HepG2 (cell line): ENCODE measurements at regions not wholly inside any gene's neighbourhood (a gene's known extent, or its start where the extent isn't known, plus 50 kb on each side); places are given as distances from the start of the nearest gene placed in this dataset.

Experiments used
- ATAC-seq: fragments of 200-7000 bp; cut with Tn5 transposase; 3 replicates; pipeline ENCODE4 v1.9.1; 2020; ENCODE audit warnings: mild to moderate bottlenecking, moderate library complexity
- BruUV-seq: library from RNA; stranded (reverse); fragments of 400-500 nt; replicated peaks from 2 replicates; lab custom pipeline; 2021; lab: Mats Ljungman, UMichigan
- CTCF ChIA-PET: fragments of 300-600 bp; formaldehyde crosslinking; extraction: SDS; loops from one replicate; lab custom pipeline; 2021; ENCODE audit warnings: low total read pairs, inconsistent platforms, low intra/inter-chr PET ratio; lab: Yijun Ruan, JAX
- POLR2A ChIA-PET: fragments of 350-600 bp; sonication (Branson Sonifier 250); formaldehyde crosslinking; loops from one replicate; lab custom pipeline; 2020; ENCODE audit warnings: antibody characterized with exemption, inconsistent platforms; lab: Yijun Ruan, JAX
- DNase-seq: peaks from one replicate; pipeline ENCODE4 v3.0.0-alpha.2; 2015; ENCODE audit warnings: low spot score
- FAIRE-seq: peaks from 3 replicates; lab custom pipeline; 2011; peaks lifted over from hg19 to GRCh38; lab: Jason Lieb, UNC
- H2AFZ ChIP-seq: one replicate; pipeline ENCODE4 v1.6.1; 2011; ENCODE audit warnings: low read length, inconsistent platforms
- H3K27ac ChIP-seq: fragments of 300-600 bp; 3 replicates; pipeline ENCODE4 v1.8.0; 2011; ENCODE audit warnings: mixed run types, mild to moderate bottlenecking, mixed read lengths, low read length, inconsistent platforms; ENCODE audit not compliant: insufficient read depth; ENCODE audit errors: extremely low read length
- H3K27me3 ChIP-seq, 2 experiments: fragments of 200-600 bp in 1 of 2; 2 replicates in 1 of 2; 3 replicates in 1 of 2; pipeline versions ENCODE4 v1.6.0 to v1.8.0; 2011; ENCODE audit warnings: low read length in 2 of 2, mild to moderate bottlenecking in 2 of 2, moderate library complexity in 2 of 2, inconsistent platforms in 1 of 2; ENCODE audit not compliant: insufficient read depth in 2 of 2, control insufficient read depth in 1 of 2
- H3K36me3 ChIP-seq, 2 experiments: fragments of 200-600 bp in 1 of 2; replicated peaks in 1 of 2; 2 replicates in 1 of 2; 3 replicates in 1 of 2; pipeline versions ENCODE4 v1.5.1 to v1.8.0; 2011; ENCODE audit warnings: low read length in 2 of 2, inconsistent platforms in 1 of 2; ENCODE audit not compliant: insufficient read depth in 2 of 2, control insufficient read depth in 1 of 2
- H3K4me1 ChIP-seq: 2 replicates; pipeline ENCODE4 v1.5.1; 2012; ENCODE audit warnings: low read length, inconsistent platforms; ENCODE audit not compliant: insufficient read depth
- H3K4me2 ChIP-seq: 2 replicates; pipeline ENCODE4 v1.6.0; 2011; ENCODE audit warnings: low read depth, low read length, inconsistent platforms
- H3K4me3 ChIP-seq, 3 experiments: fragments of 200-600 bp in 1 of 3; sonication (generic), shearing (Covaris generic) in 1 of 3; replicated peaks in 1 of 3; 2 replicates each; pipeline ENCODE4 v1.5.1; 2011 to 2016; ENCODE audit warnings: low read length in 3 of 3, inconsistent platforms in 2 of 3, low read depth in 2 of 3, mild to moderate bottlenecking in 2 of 3, control low read depth in 1 of 3, mixed read lengths in 1 of 3; ENCODE audit not compliant: insufficient read depth in 1 of 3
- H3K79me2 ChIP-seq: one replicate; pipeline ENCODE4 v1.6.1; 2011; ENCODE audit warnings: low read length, inconsistent platforms; ENCODE audit not compliant: insufficient read depth
- H3K9ac ChIP-seq: 2 replicates; pipeline ENCODE4 v1.6.0; 2011; ENCODE audit warnings: mild to moderate bottlenecking, low read depth, low read length, inconsistent platforms; ENCODE audit not compliant: insufficient read depth
- H3K9me3 ChIP-seq: 2 replicates; pipeline ENCODE4 v1.5.1; 2012; ENCODE audit warnings: mild to moderate bottlenecking, low read length
- H4K20me1 ChIP-seq: 2 replicates; pipeline ENCODE4 v1.6.0; 2011; ENCODE audit warnings: inconsistent platforms, mild to moderate bottlenecking, low read length, moderate library complexity; ENCODE audit not compliant: insufficient read depth
- CENPX ChIP-seq: sonication (generic); formaldehyde crosslinking; IDR thresholded peaks from 2 replicates; pipeline ENCODE4 v1.9.0; 2021; ENCODE audit warnings: mild to moderate bottlenecking, missing genetic modification reagents, moderate library complexity
- MED13 ChIP-seq: sonication (generic); formaldehyde crosslinking; IDR thresholded peaks from 2 replicates; pipeline ENCODE4 v1.5.0; 2020; ENCODE audit warnings: missing genetic modification reagents
- PHB2 ChIP-seq: fragments of 450-650 bp; IDR thresholded peaks from 2 replicates; pipeline ENCODE4 v1.6.1; 2018; ENCODE audit not compliant: partially characterized antibody
- RBM39 ChIP-seq: fragments of 200-400 bp; formaldehyde crosslinking; IDR thresholded peaks from one replicate; pipeline ENCODE4 v1.6.1; 2018; ENCODE audit warnings: antibody characterized with exemption, mild to moderate bottlenecking, low read depth, low read length; ENCODE audit not compliant: poor library complexity, severe bottlenecking
- TOPORS ChIP-seq: sonication (generic); formaldehyde crosslinking; IDR thresholded peaks from 2 replicates; pipeline ENCODE4 v1.8.0; 2023; ENCODE audit warnings: mild to moderate bottlenecking, missing genetic modification reagents
- ZNF781 ChIP-seq: sonication (generic); formaldehyde crosslinking; IDR thresholded peaks from 2 replicates; pipeline ENCODE4 v1.5.1; 2020; ENCODE audit warnings: borderline replicate concordance, mild to moderate bottlenecking, missing genetic modification reagents; ENCODE audit errors: not compliant biosample characterization
- WGBS: methylation state at CpG from one replicate; pipeline ENCODE4 v1.1.6; 2017; ENCODE audit warnings: low lambda C conversion rate; 5-methylcytosine and 5-hydroxymethylcytosine counted together
- in situ Hi-C: cut with HindIII; loops from 2 replicates; pipeline ENCODE4 v1.10.0; 2017; ENCODE audit warnings: low pct_unique_long_range_greater_than_20kb; ENCODE audit not compliant: extremely low pct_ligation_motif_present
- intact Hi-C: fragments of 100-400 bp; cut with micrococcal nuclease; formaldehyde crosslinking; loops from one replicate; pipeline ENCODE4 v1.10.0; 2022; ENCODE audit not compliant: unreplicated experiment
- TF ChIP-seq, protein P1 (sequence below): sonication (generic); formaldehyde crosslinking; IDR thresholded peaks from 2 replicates; pipeline ENCODE4 v1.4.0; 2020; ENCODE audit warnings: mild to moderate bottlenecking, missing genetic modification reagents
- TF ChIP-seq, protein P2 (sequence below): sonication (generic); formaldehyde crosslinking; IDR thresholded peaks from 2 replicates; pipeline ENCODE4 v1.9.0; 2021; ENCODE audit warnings: mild to moderate bottlenecking, missing genetic modification reagents
- TF ChIP-seq, protein P3 (sequence below): sonication (generic); formaldehyde crosslinking; IDR thresholded peaks from 2 replicates; pipeline ENCODE4 v1.5.0; 2020; ENCODE audit warnings: missing genetic modification reagents

DNA sequence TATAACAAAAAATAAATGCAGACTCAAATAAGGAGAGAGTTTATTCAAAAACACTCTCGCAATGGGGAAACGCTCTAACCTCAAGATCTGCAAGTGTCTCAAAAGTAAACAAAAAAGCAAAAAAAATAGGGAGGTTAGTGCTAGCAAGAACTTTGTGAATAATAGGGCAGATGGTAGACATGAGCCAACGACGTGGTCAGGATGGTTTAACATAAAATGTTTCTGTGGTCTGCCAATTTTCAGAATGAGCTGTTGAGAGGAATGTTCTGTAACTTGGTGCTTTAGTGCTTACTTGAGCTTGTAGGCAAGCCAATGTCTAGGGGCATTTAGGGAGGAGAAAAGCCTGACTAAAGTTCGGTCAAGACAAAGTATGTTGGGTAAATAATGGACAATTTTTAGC is 1813.9 kb upstream of the CDH6 start:
- CTCF ChIA-PET = no interaction called here
- Histone ChIP-seq H3K4me2 (no peak overlapping the region), H3K27me3 (no peaks in the 10 kb centered on the region), H3K4me1 (no peaks in the 10 kb centered on the region), H3K9me3 (no peaks in the 10 kb centered on the region), H3K4me3 (no peak overlapping the region), H4K20me1 (no peaks in the 10 kb centered on the region), H3K27ac (no peak overlapping the region), H3K36me3 (no peaks in the 10 kb centered on the region), H3K79me2 (no peaks in the 10 kb centered on the region), H3K9ac (no peak overlapping the region), H2AFZ (no peak overlapping the region)
- TF ChIP-seq, protein P1, sequence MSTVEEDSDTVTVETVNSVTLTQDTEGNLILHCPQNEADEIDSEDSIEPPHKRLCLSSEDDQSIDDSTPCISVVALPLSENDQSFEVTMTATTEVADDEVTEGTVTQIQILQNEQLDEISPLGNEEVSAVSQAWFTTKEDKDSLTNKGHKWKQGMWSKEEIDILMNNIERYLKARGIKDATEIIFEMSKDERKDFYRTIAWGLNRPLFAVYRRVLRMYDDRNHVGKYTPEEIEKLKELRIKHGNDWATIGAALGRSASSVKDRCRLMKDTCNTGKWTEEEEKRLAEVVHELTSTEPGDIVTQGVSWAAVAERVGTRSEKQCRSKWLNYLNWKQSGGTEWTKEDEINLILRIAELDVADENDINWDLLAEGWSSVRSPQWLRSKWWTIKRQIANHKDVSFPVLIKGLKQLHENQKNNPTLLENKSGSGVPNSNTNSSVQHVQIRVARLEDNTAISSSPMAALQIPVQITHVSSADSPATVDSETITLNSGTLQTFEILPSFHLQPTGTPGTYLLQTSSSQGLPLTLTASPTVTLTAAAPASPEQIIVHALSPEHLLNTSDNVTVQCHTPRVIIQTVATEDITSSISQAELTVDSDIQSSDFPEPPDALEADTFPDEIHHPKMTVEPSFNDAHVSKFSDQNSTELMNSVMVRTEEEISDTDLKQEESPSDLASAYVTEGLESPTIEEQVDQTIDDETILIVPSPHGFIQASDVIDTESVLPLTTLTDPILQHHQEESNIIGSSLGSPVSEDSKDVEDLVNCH = no peak
- TF ChIP-seq, protein P2, sequence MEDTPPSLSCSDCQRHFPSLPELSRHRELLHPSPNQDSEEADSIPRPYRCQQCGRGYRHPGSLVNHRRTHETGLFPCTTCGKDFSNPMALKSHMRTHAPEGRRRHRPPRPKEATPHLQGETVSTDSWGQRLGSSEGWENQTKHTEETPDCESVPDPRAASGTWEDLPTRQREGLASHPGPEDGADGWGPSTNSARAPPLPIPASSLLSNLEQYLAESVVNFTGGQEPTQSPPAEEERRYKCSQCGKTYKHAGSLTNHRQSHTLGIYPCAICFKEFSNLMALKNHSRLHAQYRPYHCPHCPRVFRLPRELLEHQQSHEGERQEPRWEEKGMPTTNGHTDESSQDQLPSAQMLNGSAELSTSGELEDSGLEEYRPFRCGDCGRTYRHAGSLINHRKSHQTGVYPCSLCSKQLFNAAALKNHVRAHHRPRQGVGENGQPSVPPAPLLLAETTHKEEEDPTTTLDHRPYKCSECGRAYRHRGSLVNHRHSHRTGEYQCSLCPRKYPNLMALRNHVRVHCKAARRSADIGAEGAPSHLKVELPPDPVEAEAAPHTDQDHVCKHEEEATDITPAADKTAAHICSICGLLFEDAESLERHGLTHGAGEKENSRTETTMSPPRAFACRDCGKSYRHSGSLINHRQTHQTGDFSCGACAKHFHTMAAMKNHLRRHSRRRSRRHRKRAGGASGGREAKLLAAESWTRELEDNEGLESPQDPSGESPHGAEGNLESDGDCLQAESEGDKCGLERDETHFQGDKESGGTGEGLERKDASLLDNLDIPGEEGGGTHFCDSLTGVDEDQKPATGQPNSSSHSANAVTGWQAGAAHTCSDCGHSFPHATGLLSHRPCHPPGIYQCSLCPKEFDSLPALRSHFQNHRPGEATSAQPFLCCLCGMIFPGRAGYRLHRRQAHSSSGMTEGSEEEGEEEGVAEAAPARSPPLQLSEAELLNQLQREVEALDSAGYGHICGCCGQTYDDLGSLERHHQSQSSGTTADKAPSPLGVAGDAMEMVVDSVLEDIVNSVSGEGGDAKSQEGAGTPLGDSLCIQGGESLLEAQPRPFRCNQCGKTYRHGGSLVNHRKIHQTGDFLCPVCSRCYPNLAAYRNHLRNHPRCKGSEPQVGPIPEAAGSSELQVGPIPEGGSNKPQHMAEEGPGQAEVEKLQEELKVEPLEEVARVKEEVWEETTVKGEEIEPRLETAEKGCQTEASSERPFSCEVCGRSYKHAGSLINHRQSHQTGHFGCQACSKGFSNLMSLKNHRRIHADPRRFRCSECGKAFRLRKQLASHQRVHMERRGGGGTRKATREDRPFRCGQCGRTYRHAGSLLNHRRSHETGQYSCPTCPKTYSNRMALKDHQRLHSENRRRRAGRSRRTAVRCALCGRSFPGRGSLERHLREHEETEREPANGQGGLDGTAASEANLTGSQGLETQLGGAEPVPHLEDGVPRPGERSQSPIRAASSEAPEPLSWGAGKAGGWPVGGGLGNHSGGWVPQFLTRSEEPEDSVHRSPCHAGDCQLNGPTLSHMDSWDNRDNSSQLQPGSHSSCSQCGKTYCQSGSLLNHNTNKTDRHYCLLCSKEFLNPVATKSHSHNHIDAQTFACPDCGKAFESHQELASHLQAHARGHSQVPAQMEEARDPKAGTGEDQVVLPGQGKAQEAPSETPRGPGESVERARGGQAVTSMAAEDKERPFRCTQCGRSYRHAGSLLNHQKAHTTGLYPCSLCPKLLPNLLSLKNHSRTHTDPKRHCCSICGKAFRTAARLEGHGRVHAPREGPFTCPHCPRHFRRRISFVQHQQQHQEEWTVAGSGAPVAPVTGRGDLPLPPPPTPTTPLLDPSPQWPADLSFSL (CRISPR knock-in tag) = no peak
- no peak for TF ChIP-seq PHB2
- no peak for TF ChIP-seq TOPORS (CRISPR knock-in tag)
- no peak for TF ChIP-seq MED13 (CRISPR knock-in tag)
- no peak for TF ChIP-seq CENPX
- TF ChIP-seq, protein P3, sequence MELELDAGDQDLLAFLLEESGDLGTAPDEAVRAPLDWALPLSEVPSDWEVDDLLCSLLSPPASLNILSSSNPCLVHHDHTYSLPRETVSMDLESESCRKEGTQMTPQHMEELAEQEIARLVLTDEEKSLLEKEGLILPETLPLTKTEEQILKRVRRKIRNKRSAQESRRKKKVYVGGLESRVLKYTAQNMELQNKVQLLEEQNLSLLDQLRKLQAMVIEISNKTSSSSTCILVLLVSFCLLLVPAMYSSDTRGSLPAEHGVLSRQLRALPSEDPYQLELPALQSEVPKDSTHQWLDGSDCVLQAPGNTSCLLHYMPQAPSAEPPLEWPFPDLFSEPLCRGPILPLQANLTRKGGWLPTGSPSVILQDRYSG (CRISPR knock-in tag) = no peak
- TF ChIP-seq ZNF781 (CRISPR knock-in tag) = no peak
- TF ChIP-seq RBM39 = no peak
- ATAC-seq = no peak
- intact Hi-C loops (no loop called here), in situ Hi-C loops (no loop called here)
- no TSS peak for BruUV-seq
- POLR2A ChIA-PET = no interaction called here
- 33% methylated on average over 5 of the region's 5 CpGs for WGBS
- no peak for FAIRE-seq
- no peak for DNase-seq
